Kidney (tissue), 13 donors: ENCODE measurements at regions not wholly inside any gene's neighbourhood (a gene's known extent, or its start where the extent isn't known, plus 50 kb on each side); places are given as distances from the start of the nearest gene placed in this dataset.

Source experiments
- DNase-seq, 5 donors: peaks; one replicate each; pipeline ENCODE4 v3.0.0-alpha.2; 2013 to 2020
- FAIRE-seq: peaks from 2 replicates; lab custom pipeline; 2012; peaks lifted over from hg19 to GRCh38; lab: Jason Lieb, UNC
- H3K27ac ChIP-seq, 2 donors: one replicate each; pipeline ENCODE4 v1.7.0; 2013; ENCODE audit warnings: low read depth in 2 of 2, low read length in 2 of 2, inconsistent platforms in 1 of 2
- H3K27me3 ChIP-seq: one replicate; pipeline ENCODE4 v1.7.1; 2013; ENCODE audit warnings: low read length, inconsistent platforms; ENCODE audit not compliant: control insufficient read depth, insufficient read depth
- H3K36me3 ChIP-seq, 3 donors: one replicate each; pipeline versions ENCODE4 v1.7.0 to v1.7.1; 2013; ENCODE audit warnings: low read length in 3 of 3, control low read depth in 1 of 3, inconsistent platforms in 1 of 3; ENCODE audit not compliant: insufficient read depth in 3 of 3, control insufficient read depth in 2 of 3
- H3K4me1 ChIP-seq, 3 donors: one replicate each; pipeline versions ENCODE4 v1.7.0 to v1.7.1; 2013; ENCODE audit warnings: low read length in 3 of 3, inconsistent platforms in 1 of 3, low read depth in 1 of 3; ENCODE audit not compliant: control insufficient read depth in 2 of 3, insufficient read depth in 2 of 3
- H3K4me3 ChIP-seq, 3 donors: one replicate each; pipeline versions ENCODE4 v1.7.0 to v1.8.1; 2013; ENCODE audit warnings: low read length in 3 of 3, control low read depth in 1 of 3, inconsistent platforms in 1 of 3
- H3K9ac ChIP-seq, 3 donors: one replicate each; pipeline versions ENCODE4 v1.7.0 to v1.7.1; 2013; ENCODE audit warnings: low read length in 3 of 3, control low read depth in 1 of 3, inconsistent platforms in 1 of 3
- H3K9me3 ChIP-seq, 3 donors: one replicate each; pipeline versions ENCODE4 v1.7.0 to v1.7.1; 2013; ENCODE audit warnings: low read length in 3 of 3, control low read depth in 1 of 3, inconsistent platforms in 1 of 3; ENCODE audit not compliant: control insufficient read depth in 2 of 3, insufficient read depth in 1 of 3
- intact Hi-C: fragments of 100-400 bp; cut with DNase I; formaldehyde crosslinking; loops from one replicate; pipeline ENCODE4 v1.11.1; 2022
- TF ChIP-seq, protein P1 (sequence below): IDR thresholded peaks from 3 replicates; pipeline ENCODE4 v1.5.1; 2012; ENCODE audit warnings: mild to moderate bottlenecking, moderate library complexity, borderline replicate concordance; ENCODE audit not compliant: insufficient read depth; ENCODE audit errors: extremely low read depth
- donor health status: control.
- donor health status: control.
- donor health status: control.
- donor health status: control.
- donor health status: control.
- donor health status: DM: yes; HTN: yes; CAD: no.
- donor health status: Normal renal cell carcinoma (clear cell type).

DNA sequence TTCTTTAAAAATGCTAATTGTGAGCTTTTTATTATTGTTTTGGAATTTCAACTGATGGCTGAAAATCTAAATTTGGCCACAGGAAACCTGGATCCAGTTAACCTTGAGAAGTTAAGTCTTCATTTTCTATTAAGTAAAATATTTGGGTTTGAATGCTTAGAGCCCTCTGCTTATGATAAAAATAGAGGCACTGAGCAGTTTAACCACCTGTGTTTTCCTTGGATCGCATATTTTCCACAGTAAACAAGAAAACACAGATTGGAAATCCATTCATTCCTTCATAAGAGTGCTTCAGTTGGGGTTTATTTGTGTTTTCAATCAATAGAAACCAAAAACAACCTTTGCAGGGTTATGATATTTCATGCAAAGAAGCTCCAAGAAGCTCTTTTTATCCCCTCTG lies 77.2 kb upstream of the HES1 start:
- Histone ChIP-seq H3K9me3 (no peaks in the 10 kb centered on the region), H3K27ac (no peak overlapping the region), H3K27me3 (no peaks in the 10 kb centered on the region), H3K4me1 (no peaks in the 10 kb centered on the region), H3K4me3 (no peak overlapping the region), H3K36me3 (no peaks in the 10 kb centered on the region), H3K9ac (no peak overlapping the region)
- intact Hi-C loops, result no loop called here
- TF ChIP-seq, protein P1, sequence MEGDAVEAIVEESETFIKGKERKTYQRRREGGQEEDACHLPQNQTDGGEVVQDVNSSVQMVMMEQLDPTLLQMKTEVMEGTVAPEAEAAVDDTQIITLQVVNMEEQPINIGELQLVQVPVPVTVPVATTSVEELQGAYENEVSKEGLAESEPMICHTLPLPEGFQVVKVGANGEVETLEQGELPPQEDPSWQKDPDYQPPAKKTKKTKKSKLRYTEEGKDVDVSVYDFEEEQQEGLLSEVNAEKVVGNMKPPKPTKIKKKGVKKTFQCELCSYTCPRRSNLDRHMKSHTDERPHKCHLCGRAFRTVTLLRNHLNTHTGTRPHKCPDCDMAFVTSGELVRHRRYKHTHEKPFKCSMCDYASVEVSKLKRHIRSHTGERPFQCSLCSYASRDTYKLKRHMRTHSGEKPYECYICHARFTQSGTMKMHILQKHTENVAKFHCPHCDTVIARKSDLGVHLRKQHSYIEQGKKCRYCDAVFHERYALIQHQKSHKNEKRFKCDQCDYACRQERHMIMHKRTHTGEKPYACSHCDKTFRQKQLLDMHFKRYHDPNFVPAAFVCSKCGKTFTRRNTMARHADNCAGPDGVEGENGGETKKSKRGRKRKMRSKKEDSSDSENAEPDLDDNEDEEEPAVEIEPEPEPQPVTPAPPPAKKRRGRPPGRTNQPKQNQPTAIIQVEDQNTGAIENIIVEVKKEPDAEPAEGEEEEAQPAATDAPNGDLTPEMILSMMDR, result no peak
- DNase-seq (no peak), FAIRE-seq (no peak)

DNA sequence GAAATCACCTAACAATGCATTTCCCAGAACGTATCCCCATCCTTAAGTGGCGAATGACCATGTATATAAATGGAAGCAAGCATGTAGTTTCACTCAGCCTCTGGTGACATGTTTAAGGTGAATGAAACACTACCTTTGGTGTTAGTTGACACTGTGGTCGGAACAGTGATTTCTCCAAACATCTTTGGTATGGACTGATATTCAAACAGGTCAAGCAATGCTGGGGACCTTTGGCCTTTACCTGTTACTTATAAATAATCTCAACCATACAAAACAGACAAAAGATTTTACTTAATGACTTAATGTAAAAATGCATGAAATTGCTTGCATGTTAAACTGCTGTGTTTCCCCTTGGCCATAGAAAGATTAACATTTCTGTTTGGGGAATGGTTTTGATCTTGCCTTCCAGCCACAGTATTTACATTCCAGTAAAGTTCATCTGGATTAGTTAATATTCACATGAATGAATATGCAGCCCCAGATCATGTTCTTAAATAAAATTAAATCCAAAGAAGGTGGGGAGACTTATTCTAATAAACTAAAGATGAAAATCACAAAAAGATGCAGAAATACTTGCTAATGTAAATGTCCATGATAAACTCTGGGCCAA lies 74.4 kb upstream of the HES1 start:
- Histone ChIP-seq H3K9me3 (no peaks in the 10 kb centered on the region), H3K4me3 (no peak overlapping the region), H3K36me3 (no peaks in the 10 kb centered on the region), H3K4me1 (no peaks in the 10 kb centered on the region), H3K27ac (no peak overlapping the region), H3K27me3 (no peaks in the 10 kb centered on the region), H3K9ac (no peak overlapping the region)
- FAIRE-seq, result no peak
- TF ChIP-seq, protein P1, result no peak
- no peak for DNase-seq
- intact Hi-C loops, result no loop called here

DNA sequence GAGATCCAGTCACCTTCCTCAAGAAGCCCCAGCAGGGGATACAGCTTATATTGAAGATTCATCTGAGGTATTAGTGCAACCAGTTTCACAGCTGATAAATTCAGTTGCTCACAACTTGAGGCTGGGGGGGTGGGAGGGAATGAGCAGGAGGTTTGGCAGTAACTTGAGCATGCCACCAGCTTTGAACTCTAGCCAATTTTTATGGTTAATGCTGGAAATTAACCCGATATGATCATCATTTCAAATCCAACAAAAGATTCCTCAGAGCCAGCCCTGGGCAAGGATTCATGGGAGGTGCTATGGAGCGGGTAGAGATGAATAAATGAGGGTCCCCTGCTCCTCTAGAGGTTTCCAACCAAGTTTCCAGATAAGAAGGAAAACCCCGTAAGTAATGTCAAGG lies 73.1 kb upstream of the HES1 start:
- TF ChIP-seq, protein P1, result no peak
- Histone ChIP-seq H3K9ac (no peak overlapping the region), H3K27ac (no peak overlapping the region), H3K9me3 (no peaks in the 10 kb centered on the region), H3K4me3 (no peak overlapping the region), H3K27me3 (no peaks in the 10 kb centered on the region), H3K4me1 (no peaks in the 10 kb centered on the region), H3K36me3 (no peaks in the 10 kb centered on the region)
- no peak for DNase-seq
- no peak for FAIRE-seq
- intact Hi-C loops, result no loop called here
